NCI-H128 (cell line): ENCODE measurements at regions not wholly inside any gene's neighbourhood (a gene's known extent, or its start where the extent isn't known, plus 50 kb on each side); places are given as distances from the start of the nearest gene placed in this dataset.

Experiments used
- DNase-seq: peaks from one replicate; lab custom pipeline; 2025; ENCODE audit not compliant: unreplicated experiment; lab: John Stamatoyannopoulos, UW

- DNase-seq: no peak
Measured at GRCh38 chr18:67919316-67919715, 402.8 kb upstream of the DSEL start.

- DNase-seq: no peak
Measured at GRCh38 chr18:67916097-67916496, 399.6 kb upstream of the DSEL start.

DNA sequence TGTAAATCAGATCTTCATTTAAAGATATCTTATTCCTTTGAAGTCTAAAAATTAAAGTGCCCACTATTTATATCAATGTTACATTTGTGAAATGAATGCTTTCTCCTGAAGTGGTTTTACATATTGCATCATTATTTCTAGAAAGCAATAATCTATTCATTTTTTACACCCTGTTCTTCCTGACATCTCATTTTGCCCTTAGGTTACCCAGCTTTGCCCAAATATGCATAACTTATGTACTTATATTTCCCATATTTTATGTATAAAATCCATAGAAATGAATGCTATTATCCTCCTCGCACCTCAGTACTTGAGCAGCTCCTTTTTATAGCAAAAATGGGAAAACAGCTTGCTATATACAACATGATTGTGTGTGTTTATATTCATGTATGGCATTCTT is 396.5 kb upstream of the DSEL start:
- DNase-seq: no peak

DNA sequence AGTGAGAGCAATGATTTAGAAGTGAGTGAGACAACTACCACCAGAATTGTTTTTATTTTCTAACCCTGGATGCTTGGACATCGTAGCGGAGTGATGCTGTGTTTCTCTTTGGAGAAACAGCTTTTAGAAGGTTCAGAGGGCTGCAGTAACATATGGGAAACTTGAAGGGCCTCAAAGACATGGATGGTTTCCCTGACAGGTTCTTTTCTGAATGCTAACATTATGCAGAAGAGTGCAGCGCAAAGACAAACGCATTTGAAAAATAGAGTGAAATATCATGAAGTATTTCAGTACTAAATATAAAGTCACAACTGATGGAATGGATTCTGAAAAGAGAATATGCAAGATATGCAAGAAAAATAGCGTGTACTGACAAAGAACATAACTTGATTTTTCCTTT is 385.1 kb upstream of the DSEL start:
- no peak for DNase-seq

DNA sequence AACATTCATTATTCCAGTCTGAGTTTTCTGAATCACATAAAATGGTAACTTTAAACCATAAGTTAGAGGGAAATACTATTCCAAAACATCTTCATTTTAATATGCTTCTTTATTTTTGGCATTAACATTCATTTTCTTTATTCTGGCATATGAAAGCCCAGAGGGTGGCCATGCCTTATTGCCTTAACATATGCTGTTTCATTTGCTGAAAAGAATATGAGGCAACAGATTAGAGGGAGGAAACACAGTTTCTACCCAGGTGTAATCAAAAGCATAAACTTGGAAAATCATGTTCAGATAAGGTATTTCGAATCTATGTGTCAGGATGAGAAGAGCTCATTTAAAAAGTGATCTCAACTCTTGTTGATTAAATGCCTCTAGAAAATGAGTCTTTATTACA is 379.9 kb upstream of the DSEL start:
- no peak for DNase-seq

DNA sequence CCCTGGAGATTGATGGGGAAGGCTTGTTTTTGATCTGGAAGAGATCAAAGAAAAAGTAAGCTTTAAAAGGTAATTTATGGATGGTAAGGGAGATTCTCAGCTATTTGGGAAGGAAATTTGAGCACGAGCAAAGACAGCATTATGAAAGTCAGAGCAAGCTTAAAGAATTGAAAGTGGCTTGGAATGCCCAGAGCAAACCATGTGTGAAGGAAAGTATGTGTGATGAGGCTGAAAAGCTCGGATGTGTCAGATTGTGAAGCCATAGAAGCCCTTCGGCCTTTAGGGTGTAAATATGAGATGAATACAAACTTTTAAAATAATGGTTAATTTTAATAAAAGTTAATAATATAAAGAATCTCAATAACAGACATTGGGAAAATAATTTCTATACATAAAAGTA is 377.4 kb upstream of the DSEL start:
- DNase-seq: no peak

GRCh38 chr18:67876871-67877270 is 360.4 kb upstream of the DSEL start:
- no peak for DNase-seq

DNA sequence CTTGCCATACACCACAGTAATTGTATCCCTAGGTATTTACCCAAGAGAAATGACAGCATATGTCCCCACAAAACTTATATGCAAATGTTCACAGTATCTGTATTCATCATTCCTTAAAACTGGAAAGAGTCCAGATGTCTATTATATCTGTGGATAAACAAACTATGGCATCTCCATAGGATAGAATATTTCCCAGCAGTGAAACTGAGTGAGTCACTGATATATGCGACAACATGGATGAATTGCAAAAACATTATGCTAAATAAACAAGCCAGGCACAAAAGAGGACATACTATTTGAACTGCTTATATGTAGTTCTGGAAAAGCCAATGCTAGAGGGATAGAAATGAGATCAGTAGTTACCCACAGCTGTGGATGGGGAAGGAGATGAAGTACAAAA is 359.4 kb upstream of the DSEL start:
- DNase-seq: no peak

DNA sequence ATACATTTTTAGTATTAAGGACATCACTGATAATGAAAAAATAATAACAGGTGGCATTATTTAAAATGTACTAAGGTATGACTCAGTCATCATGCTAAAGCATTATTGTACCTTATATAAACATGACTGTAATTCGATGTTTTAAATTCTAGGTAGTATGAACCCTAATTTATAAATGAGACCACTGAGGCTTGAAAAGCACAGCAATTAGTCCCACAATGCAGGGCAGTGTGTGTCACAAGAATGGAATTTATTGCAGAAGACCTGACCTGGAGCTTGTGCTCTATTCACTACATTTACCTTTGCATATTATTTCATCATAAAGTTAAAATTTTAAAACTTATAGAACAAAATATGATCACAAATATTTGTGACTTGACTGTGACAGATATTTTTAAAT is 358.5 kb upstream of the DSEL start:
- DNase-seq: no peak

DNA sequence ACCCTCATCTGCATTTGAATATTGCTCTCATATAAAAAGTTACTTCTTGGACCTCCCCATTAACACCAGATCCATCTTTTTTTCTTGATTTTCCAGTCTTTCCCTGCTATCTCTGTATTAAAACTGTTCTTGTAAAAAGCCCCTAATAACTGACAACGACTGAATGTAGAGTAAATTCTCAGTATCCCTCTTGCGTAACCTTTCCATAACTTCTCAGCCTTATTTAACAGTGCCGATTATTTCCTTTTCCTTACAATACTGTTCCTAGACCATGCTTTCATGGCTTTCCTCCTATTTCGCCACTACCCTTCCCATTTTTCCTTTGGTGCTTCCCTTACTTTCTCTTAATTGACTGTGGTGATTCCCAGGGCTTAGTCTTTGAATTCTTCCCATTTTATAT is 348.9 kb upstream of the DSEL start:
- DNase-seq: no peak

DNA sequence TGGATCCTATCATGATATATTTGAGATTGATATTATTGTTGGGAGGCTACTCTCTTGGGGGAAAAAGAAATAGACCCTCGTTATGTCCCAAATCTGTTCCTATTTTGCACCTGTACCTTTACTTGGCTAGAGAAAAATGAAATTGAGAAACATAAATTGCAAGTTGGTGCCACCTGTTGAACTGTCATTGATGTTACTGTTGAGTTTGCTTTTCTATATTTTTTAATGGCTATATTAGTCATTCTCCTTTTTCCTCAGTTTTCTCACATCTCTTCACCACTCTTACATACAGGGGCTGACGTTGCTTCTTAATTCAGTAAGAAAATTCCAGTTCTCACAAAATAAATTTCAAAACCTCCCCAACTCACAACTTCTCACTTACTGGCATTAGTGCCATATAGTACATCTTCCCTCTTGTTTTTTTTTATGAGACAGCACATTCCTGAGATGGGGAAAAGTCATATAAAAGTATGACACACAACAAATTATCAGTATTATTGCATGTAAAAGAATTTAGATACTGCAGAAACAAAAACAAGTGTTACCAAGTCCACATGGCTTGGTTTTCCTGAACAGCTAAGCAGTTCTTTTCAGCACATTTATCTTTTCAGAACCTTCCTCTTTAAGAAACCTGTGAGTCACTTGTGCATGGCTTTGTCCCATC is 348.3 kb upstream of the DSEL start:
- no peak for DNase-seq

DNA sequence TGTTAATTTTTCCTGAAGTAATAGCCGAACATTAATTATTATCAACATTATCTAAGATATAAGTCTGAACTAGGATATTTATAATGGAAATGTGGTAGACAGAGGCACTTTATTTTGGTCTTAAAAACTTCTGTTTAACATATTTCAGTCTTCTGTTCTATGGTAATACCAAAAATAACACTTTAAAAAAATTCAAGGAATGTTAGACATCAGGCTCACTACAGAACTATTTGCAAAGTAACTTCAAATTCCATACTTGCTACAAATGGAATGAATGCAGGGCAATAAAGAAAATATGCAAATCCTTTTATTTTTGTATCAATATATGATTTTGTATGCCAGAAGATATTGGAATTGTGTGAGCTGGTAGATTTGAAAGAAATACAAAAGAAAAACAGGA is 345.5 kb upstream of the DSEL start:
- no peak for DNase-seq

DNA sequence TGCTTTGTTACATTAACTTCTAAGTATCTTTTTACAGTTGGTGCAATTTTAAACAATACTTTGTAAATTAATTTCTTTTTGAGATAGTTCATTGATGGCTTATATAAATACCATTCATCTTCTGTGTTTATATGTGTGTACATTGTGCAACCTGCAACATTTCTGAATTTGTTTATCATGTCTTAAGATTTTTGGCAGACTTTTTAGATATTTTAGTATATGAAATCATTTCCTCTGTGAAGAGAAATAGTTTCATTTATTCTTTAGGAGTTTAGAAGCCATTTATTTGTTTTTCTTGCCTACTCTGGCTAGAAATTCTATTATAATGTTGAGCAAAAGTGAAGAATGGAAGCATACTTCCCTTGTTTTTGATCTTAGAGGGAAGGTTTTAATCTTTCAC is 337.8 kb upstream of the DSEL start:
- DNase-seq: no peak

GRCh38 chr18:67846422-67847098 is 330.0 kb upstream of the DSEL start:
- no peak for DNase-seq

DNA sequence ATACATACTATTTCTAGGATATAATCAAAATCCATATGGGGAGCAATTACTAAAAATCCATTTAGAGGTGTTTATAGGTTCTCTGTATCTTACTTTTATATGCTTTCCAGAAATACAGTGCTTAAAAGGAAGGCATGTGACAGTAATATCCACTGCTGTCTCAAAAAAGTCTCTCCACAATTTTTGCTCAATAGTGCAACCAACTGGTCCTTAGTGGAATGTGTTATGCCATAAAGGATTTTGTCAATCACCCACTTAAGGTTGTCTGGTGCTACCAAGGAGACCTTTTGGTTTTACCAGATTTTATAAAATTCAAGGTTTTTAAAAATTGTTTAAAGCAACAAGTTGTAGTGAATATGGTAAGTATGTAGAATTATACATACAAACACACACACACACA is 328.5 kb upstream of the DSEL start:
- DNase-seq: no peak

- DNase-seq: no peak
Measured at GRCh38 chr18:67840379-67840778, 323.9 kb upstream of the DSEL start.

- no peak for DNase-seq
Measured at GRCh38 chr18:67818432-67818831, 301.9 kb upstream of the DSEL start.

- no peak for DNase-seq
Measured at GRCh38 chr18:67815280-67815679, 298.8 kb upstream of the DSEL start.

DNA sequence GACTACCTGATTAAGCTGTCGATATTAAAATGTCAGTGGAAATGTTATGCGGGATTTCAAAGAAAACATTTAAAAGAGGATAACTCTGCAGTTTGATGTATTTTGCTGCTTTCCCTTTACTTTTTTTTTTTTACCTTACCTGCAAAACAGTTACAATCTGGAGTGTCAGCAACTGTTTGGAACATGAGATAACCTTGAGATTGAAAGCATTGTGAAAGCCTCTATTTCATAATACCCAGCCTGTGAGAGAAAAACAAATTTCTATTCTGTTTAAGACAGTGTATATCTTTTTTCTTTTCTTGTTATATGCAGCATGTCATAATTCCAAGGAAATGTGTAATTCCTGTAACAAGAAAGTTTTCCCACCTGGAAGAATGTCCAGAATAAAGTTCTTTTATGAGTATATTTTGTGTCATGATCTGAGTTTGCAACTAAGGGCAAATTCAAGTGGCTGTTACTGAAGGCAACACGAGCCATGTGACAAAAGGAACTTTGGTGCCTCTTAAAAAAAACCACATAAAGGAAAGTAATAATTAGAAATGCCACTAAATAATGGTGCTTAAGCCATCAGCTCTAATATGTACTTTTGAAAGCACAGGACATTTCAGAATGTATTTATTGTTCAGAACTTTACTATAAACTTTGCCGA is 297.0 kb upstream of the DSEL start:
- DNase-seq: no peak

DNA sequence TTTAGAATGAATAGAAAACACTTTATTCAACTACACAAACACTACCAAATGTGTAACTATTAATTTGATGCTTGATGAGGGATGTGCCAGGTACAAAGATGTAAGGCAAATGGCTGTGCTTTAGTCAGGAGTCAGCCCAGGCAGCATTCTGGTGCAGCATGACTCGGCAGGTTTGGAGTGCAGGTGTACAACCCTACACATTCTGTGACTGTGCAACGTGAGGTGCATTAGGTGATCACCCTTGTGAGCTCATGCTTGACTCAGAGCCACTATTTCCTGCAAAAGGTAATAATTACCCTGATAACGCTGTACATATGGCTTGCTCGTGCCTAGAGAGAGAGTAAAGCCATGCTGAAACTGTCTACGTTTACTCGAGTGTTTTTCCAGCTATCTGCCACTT is 288.7 kb upstream of the DSEL start:
- DNase-seq: no peak

DNA sequence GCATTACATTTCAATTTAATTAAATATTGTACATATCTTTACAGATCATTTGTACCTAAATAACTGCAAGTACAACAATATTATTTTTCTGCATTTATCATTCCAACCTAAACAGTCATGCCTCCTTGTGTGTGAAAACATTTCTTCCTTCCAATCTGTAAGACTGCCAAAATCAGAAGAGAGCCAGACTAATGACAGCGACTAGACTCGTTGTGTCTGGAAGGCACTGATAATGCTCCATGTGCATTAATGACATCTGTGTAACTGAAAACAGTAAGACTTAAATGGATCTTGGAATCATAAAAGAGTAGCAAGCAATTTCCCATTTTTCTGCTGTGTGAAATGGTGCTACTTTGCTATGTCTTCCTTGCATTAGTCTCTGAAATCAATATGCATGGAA is 278.0 kb upstream of the DSEL start:
- DNase-seq: no peak

DNA sequence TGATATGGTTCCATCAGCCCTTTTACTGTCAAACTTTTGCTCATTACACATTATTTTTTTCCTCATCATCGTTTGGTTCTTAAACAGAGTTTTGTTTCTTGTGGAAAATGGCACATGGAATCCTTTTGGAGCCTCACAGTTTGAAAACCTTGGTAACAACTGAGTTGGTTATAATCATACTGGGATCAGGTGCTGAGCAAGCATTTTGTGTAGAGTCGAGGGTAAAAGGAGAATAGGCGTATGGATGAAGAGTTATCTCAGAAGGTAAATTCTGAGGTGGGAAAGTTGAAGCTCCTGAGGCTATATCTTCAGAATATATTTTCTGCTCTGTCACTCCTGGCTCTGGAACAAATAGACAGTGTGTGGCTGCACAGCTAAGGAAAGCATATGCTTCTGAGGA is 274.0 kb upstream of the DSEL start:
- no peak for DNase-seq

DNA sequence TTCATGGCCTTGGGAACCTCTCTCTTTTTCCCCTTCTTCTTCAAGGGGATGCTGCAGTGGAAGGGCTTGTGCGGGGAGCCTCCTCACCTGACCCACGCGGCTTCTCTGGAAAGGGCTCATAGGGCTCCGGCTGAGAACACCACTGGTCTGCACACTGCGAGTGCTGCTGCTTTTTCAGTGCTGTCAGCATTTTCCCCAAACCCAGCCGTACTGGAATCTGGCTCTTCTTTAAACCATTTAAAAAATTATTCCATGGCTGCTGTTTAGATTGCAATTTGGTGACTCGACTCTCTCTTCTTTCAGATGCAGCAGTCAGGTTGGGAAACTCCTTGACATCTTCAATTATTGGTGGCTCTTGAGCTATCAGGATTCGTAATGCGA is 272.6 kb upstream of the DSEL start:
- DNase-seq: no peak
